ENCODE measurements at regions not wholly inside any gene's neighbourhood (a gene's known extent, or its start where the extent isn't known, plus 50 kb on each side); places are given as distances from the start of the nearest gene placed in this dataset.

GRCh38 chr1:65066419-65066765, 81.6 kb upstream of the AK4 start:
- TF ChIP-seq, protein P1, sequence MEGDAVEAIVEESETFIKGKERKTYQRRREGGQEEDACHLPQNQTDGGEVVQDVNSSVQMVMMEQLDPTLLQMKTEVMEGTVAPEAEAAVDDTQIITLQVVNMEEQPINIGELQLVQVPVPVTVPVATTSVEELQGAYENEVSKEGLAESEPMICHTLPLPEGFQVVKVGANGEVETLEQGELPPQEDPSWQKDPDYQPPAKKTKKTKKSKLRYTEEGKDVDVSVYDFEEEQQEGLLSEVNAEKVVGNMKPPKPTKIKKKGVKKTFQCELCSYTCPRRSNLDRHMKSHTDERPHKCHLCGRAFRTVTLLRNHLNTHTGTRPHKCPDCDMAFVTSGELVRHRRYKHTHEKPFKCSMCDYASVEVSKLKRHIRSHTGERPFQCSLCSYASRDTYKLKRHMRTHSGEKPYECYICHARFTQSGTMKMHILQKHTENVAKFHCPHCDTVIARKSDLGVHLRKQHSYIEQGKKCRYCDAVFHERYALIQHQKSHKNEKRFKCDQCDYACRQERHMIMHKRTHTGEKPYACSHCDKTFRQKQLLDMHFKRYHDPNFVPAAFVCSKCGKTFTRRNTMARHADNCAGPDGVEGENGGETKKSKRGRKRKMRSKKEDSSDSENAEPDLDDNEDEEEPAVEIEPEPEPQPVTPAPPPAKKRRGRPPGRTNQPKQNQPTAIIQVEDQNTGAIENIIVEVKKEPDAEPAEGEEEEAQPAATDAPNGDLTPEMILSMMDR (IDR thresholded peaks at IDR 0.05; ENCODE audit: low read depth, low read length): no peak
- TF ChIP-seq EZH2phosphoT487 (IDR thresholded peaks at IDR 0.05; ENCODE audit: low read depth): no peak

Data from OCI-LY3 (cell line).